ENCODE measurements at regions not wholly inside any gene's neighbourhood (a gene's known extent, or its start where the extent isn't known, plus 50 kb on each side); places are given as distances from the start of the nearest gene placed in this dataset.

- TF ChIP-seq EP300 (IDR thresholded peaks at IDR 0.05; ENCODE audit: borderline replicate concordance in 1 of 2, low read depth in 2 of 2, low read length in 2 of 2) (no peak), EZH2 (IDR thresholded peaks at IDR 0.05; ENCODE audit: low read depth, low read length, severe bottlenecking) (no peak), CHD1 (IDR thresholded peaks at IDR 0.05; ENCODE audit: low read depth, low read length) (no peak), POLR2AphosphoS5 (IDR thresholded peaks at IDR 0.05; ENCODE audit: low read depth, low read length) (no peak), FOSL1 (IDR thresholded peaks at IDR 0.05; ENCODE audit: insufficient read depth, low read depth, low read length) (no peak), POLR2A (IDR thresholded peaks at IDR 0.05; ENCODE audit: control extremely low read depth in 1 of 2, low read depth in 2 of 2, low read length in 2 of 2) (no peak), SP1 (IDR thresholded peaks at IDR 0.05; ENCODE audit: low read depth, low read length) (no peak), TCF12 (IDR thresholded peaks at IDR 0.05; ENCODE audit: low read depth, low read length) (no peak), CEBPB (IDR thresholded peaks at IDR 0.05; ENCODE audit: low read depth, low read length) (no peak), GABPA (IDR thresholded peaks at IDR 0.05; ENCODE audit: borderline replicate concordance, insufficient read depth, low read length) (no peak), JUN (IDR thresholded peaks at IDR 0.05; ENCODE audit: low read depth, low read length) (no peak), CHD2 (IDR thresholded peaks at IDR 0.05; ENCODE audit: low read length) (no peak), TEAD4 (IDR thresholded peaks at IDR 0.05; ENCODE audit: low read depth, low read length) (no peak)
- TF ChIP-seq, protein P1, sequence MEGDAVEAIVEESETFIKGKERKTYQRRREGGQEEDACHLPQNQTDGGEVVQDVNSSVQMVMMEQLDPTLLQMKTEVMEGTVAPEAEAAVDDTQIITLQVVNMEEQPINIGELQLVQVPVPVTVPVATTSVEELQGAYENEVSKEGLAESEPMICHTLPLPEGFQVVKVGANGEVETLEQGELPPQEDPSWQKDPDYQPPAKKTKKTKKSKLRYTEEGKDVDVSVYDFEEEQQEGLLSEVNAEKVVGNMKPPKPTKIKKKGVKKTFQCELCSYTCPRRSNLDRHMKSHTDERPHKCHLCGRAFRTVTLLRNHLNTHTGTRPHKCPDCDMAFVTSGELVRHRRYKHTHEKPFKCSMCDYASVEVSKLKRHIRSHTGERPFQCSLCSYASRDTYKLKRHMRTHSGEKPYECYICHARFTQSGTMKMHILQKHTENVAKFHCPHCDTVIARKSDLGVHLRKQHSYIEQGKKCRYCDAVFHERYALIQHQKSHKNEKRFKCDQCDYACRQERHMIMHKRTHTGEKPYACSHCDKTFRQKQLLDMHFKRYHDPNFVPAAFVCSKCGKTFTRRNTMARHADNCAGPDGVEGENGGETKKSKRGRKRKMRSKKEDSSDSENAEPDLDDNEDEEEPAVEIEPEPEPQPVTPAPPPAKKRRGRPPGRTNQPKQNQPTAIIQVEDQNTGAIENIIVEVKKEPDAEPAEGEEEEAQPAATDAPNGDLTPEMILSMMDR (IDR thresholded peaks at IDR 0.05; ENCODE audit: control extremely low read depth in 1 of 3, insufficient read depth in 1 of 3, low read depth in 1 of 3, low read length in 3 of 3), result no peak
These were observed 64.6 kb upstream of the SLC6A6 start for GRCh38 chr3:14337828-14338227.

All from H1 (cell line).